ENCODE measurements at regions not wholly inside any gene's neighbourhood (a gene's known extent, or its start where the extent isn't known, plus 50 kb on each side); places are given as distances from the start of the nearest gene placed in this dataset.
A peak's percentile ranks its signal among the peaks of the same experiment; 100 is the strongest.

GRCh38 chr20:19915111-19915798 is 101.9 kb upstream of the NAA20 start:
- Histone ChIP-seq H2AFZ (peak overlapping the region; percentile 12; the same call in 1 of the 2 replicates), H3K27me3 (ENCODE audit: insufficient read depth) (no peaks in the 10 kb centered on the region), H3F3A (replicated peaks; ENCODE audit: low read depth) (no peaks in the 10 kb centered on the region), H3K4me2 (no peak overlapping the region), H3K36me3 (ENCODE audit: insufficient read depth) (no peaks in the 10 kb centered on the region), H3K27ac (ENCODE audit: low read depth) (no peak overlapping the region), H4K20me1 (replicated peaks; ENCODE audit: insufficient read depth) (no peaks in the 10 kb centered on the region), H3K4me1 (ENCODE audit: insufficient read depth) (peaks cover 7% of the 10 kb centered on the region), H3K79me2 (replicated peaks; ENCODE audit: insufficient read depth) (no peaks in the 10 kb centered on the region), H3K4me3 (no peak overlapping the region), H3K9me2 (ENCODE audit: insufficient read depth) (no peaks in the 10 kb centered on the region)
- Mint-ChIP-seq H3K9me3 (no peaks in the 10 kb centered on the region), H3K27me3 (ENCODE audit: insufficient read depth, low read depth, poor library complexity) (peaks cover 3% of the 10 kb centered on the region), H3K27ac (no peak overlapping the region), H3K4me1 (peaks cover 13% of the 10 kb centered on the region; the same call in 2 of the 3 replicates), H3K36me3 (ENCODE audit: low read depth) (no peaks in the 10 kb centered on the region), H3K4me3 (no peak overlapping the region)
- TF ChIP-seq ZNF114 (CRISPR knock-in tag; IDR thresholded peaks at IDR 0.05) = no peak
- no peak for ATAC-seq
- DNase-seq (ENCODE audit: low spot score) = no peak

- H3K4me1 ChIP-seq (ENCODE audit: insufficient read depth) = peaks cover 7% of the 10 kb centered on the region
- no peaks in the 10 kb centered on the region for H3K36me3 ChIP-seq (ENCODE audit: insufficient read depth)
- H3K4me2 ChIP-seq = 0 out of 2 replicates have a peak overlapping the region, but pooled peaks have one; percentile 25
- H2AFZ ChIP-seq = peak overlapping the region; percentile 12; the same call in 1 of the 2 replicates
- H3K27me3 ChIP-seq (ENCODE audit: insufficient read depth) = no peaks in the 10 kb centered on the region
- no peak overlapping the region for H3K4me3 Mint-ChIP-seq
- no peaks in the 10 kb centered on the region for H3K36me3 Mint-ChIP-seq (ENCODE audit: low read depth)
- H3K4me1 Mint-ChIP-seq = peaks cover 19% of the 10 kb centered on the region
- DNase-seq (ENCODE audit: low spot score) (no peak), ATAC-seq (no peak)
- H4K20me1 ChIP-seq (replicated peaks; ENCODE audit: insufficient read depth) = no peaks in the 10 kb centered on the region
- H3K27ac ChIP-seq (ENCODE audit: low read depth) = no peak overlapping the region
- H3K9me3 Mint-ChIP-seq = no peaks in the 10 kb centered on the region
- H3K27ac Mint-ChIP-seq = no peak overlapping the region
- no peaks in the 10 kb centered on the region for H3F3A ChIP-seq (replicated peaks; ENCODE audit: low read depth)
- no peaks in the 10 kb centered on the region for H3K79me2 ChIP-seq (replicated peaks; ENCODE audit: insufficient read depth)
- H3K4me3 ChIP-seq = no peak overlapping the region
- no peaks in the 10 kb centered on the region for H3K9me2 ChIP-seq (ENCODE audit: insufficient read depth)
- no peaks in the 10 kb centered on the region for H3K27me3 Mint-ChIP-seq (ENCODE audit: insufficient read depth, low read depth, poor library complexity)
- TF ChIP-seq ZNF114 (CRISPR knock-in tag; IDR thresholded peaks at IDR 0.05) (no peak), NANOG (IDR thresholded peaks at IDR 0.05; ENCODE audit: borderline replicate concordance) (no peak), POLR2AphosphoS5 (IDR thresholded peaks at IDR 0.05; ENCODE audit: low read depth) (no peak), CREB1 (CRISPR knock-in tag; IDR thresholded peaks at IDR 0.05; ENCODE audit: low read depth) (no peak), ZNF462 (CRISPR knock-in tag; IDR thresholded peaks at IDR 0.05) (no peak), REST (IDR thresholded peaks at IDR 0.05; ENCODE audit: unreplicated experiment) (no peak), ETS1 (IDR thresholded peaks at IDR 0.05) (no peak)
Measured at GRCh38 chr20:19916531-19917485, 100.4 kb upstream of the NAA20 start.

Data from GM23338 (cell line).